HUDEP-2 (cell line): ENCODE measurements at regions not wholly inside any gene's neighbourhood (a gene's known extent, or its start where the extent isn't known, plus 50 kb on each side); places are given as distances from the start of the nearest gene placed in this dataset.
"Not testable (repeated sequence)": the region's sequence is repeated elsewhere in the genome, so short reads cannot be mapped to it uniquely, and the experiment has no call there.

Experiments used
- DNase-seq, 76 experiments: peaks; one replicate each; lab custom pipeline; 2025; ENCODE audit not compliant: unreplicated experiment in 76 of 76; lab: John Stamatoyannopoulos, UW

DNA sequence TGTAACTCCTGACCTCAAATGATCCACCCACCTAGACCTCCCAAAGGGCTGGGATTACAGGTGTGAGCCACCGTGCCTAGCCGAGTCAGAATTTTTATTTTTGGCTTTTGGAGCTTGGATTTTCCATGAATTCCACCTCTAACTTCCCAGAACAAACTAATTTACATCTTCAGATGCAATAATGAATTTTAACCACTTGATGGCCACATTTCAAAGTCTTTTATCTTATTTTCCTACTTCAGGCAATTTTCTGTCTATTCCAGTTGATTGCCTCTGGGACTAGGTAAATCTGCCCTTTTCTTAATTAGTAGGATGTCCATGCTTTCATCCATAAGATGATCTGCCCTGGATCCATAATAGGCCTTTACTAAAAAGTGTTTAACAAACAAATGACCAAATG is 156.4 kb upstream of the ANKFN1 start:
- no peak for DNase-seq

DNA sequence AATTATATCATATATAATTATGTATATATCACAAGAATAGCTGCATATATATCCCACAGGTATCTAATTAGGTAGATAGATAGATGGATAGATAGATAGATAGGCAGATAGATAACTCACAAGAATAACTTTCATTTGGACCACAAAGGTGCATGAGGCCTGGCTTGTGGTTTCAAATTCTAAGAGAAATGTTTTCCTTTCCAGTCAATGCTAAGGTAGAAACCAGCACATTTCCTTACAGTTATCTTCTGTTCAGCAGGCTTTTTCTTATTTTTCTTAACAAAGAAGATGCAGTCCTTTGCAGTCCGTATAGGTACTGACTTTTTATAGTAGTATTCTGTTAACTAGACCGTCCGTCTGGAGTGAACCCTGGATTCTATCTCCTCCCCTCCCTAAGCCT is 152.9 kb upstream of the ANKFN1 start:
- DNase-seq, result no peak

DNA sequence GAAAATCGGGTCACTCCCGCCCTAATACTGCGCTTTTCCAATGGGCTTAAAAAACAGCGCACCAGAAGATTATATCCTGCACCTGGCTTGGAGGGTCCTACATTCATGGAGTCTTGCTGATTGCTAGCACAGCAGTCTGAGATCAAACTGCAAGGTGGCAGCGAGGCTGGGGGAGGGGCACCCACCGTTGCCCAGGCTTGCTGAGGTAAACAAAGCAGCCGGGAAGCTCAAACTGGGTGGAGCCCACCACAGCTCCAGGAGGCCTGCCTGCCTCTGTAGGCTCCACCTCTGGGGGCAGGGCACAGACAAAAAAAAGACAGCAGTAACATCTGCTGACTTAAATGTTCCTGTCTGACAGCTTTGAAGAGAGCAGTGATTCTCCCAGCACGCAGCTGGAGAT is 150.6 kb upstream of the ANKFN1 start:
- DNase-seq, result not testable (repeated sequence)

DNA sequence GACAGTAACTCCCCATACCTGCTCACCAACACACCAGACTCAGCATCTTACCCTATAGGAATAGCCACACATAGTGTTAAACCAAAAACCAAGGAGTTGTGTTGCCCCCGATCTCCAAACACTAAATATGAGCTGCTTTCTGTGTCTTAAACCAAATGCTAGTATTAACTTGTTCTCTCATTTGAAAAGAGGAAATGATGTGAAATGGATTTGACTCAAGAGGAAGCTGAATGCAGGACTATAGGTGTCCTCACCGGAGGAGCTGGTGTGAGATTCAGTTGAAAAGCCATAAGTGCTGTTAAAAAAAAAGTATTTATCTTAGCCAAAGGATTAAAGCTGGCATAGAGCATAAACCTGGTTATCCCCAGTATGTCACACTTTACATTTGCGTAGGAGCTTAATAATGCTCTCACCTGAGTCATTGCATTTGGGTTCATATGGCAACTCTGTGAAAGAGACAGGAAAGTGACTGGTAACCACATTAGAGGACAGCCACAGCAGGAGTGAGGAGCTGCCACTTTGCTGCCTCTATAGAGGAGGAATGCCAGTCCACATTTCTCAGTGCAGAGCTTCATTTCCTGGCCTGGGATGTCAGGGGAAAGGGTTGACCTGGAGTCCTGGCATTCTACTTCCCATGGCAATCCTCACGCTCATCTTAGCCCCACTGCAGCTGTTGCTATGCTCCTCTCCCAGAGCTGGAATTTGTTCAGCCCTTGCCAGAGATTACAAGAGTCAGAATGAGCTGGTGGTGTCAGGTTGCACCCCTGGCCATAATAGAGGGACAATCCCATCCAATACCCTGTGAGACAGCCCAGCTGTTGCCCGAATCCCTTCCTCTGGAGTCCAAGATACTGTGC is 143.3 kb upstream of the ANKFN1 start:
- no peak for DNase-seq

DNA sequence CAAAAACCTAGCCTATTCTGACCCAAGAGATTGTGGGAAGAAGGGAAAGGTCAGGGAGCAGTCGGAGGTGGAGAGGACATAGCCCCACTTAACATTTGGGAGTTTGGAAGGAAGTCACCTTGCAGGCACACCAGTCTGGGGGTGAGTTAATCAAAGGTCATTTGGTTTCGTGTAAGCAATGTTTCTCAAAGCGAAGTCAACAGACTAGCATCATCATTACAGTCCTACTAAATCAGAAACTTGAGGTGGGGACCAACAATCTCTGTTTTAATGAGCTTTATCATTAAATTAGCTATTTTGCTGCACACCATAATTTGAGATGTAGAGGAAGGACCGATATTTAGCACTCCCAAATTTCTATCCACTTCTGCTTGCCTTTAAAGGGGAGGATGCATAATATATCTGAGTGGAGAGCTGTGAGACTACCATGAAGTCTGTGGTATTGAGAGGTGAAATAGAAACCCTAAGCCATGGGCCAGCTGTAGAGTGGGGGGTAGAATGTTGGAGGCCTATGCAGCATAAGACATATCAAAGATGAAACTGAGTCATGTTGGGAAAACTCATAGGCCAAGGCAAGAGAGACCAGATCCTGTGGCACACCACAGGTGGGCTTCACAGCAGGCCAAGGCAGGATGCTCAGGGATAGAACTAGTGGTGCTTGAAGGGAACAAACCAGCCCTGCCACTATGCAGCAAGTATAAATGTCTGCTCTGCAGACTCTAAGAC is 141.7 kb upstream of the ANKFN1 start:
- DNase-seq, result no peak

DNA sequence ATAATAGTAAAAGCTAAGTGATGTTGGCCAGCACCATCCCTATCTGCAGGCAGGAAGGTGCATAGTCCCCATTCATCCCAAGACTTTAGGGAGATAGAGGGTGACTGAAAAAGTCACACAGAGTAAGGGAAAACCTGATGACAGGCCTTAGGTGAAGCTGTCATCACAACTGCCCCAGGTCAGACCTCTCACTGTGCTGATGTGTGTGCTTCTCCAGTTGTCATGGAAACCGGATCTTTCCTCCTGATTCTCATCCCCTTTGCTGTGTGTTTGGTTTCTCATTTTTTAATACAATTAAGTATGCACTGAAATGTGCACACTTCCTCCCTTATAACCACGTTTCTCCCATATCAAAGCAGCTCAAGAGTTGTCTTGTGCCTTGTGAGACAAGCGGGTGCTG is 135.1 kb upstream of the ANKFN1 start:
- DNase-seq, result no peak

DNA sequence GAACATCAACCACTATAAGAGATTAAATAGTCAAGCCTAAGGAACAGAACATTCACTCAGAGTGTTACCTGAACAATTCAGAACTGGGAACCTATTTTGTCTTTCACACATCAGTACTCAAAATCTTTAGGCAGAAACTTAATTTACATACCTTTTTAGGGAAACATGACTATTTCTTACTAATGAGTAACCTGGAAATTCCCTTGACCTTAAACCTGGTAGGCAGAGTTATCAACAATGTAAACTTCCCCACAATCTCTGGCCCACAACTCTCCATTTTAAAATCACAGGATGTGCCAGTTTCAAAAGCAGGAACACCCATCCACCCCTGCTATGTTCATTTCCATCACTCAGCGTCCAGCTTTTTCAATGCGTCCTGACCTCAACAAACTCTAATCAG is 132.9 kb upstream of the ANKFN1 start:
- DNase-seq, result no peak

DNA sequence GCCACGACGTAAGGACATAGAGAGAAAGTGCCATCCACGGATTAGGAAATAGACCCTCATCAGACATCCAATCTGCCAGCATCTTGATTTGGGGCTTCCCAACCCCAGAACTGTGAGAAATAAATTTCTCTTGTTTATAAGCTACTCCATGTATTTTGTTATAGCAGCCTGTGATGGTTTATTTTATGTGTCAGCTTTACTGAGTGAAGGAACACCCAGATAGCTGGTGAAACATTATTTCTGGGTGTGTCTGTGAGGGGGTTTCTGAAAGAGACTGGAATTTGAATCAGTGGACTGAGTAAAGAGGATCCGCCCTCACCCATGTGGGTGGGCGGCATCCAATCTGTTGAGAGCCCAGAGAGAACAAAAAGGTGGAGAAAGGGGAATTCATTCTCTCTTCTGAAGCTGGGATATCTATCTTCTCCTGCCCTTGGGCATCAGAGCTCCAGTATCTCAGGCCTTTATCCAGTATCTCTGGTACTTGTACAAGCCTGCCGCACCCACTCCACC is 131.5 kb upstream of the ANKFN1 start:
- DNase-seq, result no peak

DNA sequence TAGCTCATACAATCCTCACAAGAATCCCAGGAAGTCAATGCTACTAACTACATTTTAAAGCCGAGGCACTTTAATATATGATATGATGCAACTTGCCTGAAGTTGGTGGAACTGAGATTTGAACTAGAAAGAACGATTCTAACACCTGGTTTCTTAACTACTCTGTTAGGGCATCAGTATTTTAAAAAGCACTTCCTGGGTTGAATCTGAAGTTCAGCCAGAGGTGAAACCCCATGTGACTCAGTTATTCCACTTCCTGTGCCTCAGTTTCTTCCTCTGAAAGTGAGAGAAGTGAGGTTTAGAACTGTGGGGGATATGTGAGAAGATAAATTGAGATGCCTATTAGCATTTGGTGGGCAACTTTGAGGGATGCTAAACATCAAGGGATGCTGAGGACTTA is 129.4 kb upstream of the ANKFN1 start:
- DNase-seq, result no peak

DNA sequence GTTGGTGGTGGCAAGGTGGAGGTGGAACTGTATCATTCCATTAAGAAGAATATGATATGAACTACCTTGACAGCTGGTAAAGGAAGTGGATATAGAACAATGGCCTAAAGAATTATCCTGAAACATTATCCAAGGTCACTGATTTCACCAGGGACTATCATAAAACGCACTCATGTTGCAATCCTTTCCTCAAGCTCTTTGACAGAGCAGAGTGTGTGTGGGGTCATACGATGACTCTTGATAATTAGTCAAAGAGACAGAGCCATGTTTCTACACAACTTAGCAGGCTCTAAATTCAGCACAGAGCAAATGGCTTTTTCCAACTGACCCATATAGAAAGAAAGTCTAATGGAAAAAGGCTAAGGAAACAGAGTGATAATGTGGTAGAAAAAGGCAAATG is 126.4 kb upstream of the ANKFN1 start:
- DNase-seq, result no peak

DNA sequence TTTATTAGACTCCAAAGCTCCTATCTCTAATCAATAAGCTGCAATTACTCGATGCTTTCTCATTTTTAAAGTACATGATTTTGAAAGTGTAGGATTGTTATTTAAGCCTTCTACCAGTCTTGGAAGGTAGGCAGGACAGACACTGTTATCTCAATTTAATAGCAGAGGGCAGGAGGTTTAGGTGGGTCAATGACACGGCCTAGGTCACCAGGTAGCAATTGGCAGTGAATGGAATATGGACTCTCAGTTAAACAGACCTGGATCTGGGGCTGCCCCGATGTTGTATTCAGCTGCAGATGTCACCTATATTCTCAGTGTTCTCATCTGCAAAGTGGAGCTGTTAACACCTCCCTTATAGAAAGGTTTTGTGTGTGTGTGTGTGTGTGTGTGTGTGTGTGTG is 124.4 kb upstream of the ANKFN1 start:
- no peak for DNase-seq

DNA sequence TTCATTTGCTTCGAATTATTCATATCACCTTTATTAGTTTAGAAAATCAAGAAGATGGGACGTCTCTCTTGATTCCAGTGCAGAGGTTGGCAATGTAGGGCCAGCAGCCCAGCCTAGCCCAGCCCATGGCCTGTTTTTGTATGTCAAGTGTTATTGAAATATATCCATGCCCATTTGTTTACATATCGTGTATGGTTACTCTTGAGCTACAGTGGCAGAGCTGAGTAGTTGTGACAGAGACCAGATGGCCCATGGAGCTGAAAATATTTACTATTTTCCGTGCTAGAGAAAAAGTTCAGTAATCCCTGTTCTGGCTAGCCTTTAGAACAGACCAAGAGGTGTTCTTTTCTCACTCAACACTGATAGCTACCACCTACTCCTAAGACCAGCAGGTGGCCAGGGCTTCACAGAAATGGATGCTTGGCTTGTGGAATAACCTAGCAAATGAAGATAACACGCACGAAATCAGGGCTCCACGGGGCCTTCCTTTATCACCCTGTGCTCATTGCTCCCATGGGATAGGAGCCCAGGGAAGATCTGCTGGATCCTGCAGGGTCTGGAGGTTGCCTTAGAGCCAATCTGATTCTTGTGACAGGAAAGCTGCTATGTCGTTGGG is 123.2 kb upstream of the ANKFN1 start:
- no peak for DNase-seq

DNA sequence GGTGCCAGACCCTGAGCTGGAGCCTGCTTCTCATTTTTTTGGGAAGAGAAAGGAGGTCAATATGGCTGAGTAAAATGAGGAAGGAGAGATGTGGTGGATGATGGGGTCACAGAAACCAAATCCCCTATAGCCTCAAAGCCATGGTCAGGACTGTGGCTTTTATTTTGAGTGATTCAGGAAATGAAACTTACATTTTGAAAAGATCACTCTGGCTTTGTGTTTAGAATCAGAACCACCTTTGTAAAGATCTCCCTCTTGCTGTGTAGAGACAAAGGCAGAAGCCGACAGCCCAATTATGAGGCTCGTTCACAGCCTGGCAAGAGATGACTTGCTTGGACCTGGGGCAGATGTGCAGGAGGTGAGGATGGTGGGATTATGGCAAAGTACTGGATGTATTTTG is 121.6 kb upstream of the ANKFN1 start:
- no peak for DNase-seq

DNA sequence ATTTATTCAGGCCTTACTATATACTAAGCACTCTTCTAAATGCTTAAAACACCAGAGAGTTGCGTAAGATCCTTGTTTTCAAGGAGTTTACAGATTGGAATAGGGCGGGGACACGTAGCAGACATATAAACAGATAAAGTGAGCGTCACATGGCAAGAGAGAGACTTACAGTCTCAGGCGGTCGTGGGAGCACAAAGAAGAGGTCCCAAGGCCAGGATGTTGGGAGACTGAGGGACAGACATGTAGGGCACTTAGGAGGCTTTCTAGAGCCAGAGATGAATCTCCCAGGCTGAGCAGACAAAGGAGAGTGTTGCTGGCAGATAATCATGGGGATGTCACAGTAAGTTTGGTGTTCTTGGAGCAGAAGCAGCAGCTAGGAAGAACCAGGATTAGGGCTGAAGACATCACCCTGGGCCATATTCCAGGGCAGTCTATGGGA is 119.1 kb upstream of the ANKFN1 start:
- DNase-seq, result no peak

DNA sequence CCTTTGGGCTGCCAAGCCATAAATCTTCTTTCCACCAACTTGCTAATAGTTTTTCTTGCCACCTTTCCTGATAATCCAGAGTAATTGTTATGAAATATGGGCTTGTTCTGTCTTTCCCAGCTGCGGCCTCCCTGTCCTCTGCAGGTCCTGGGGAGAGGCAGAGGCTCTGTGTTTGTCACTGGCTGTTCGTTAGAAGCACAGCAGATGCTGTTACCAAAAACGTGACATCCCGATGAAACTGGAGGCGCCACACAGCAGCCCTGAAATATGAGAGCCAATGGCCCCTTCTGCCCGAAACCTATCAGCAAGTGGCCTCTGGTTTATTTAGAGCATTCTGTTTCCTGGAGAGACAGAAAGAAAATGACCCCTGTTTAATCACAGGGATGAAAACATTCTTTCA is 115.1 kb upstream of the ANKFN1 start:
- no peak for DNase-seq

DNA sequence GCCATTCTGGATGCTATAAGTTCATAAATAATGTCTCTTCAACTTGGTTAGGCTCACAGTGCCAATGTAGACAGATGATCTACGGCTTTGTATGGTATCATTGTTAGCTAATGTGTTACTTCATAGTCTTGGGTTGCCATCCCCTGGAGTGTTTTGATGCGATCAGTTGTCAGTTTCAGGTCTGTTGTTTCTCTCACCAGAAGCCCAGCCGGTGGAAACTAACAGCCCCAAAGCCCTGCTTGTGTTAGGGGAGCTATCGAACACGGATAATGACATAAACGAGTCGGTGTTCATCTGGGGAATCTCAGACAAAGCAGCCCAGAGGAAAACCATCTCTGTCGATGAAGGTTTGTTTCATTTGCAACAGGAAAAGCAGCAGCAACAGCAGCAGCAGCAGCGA is 107.4 kb upstream of the ANKFN1 start:
- DNase-seq, result no peak

DNA sequence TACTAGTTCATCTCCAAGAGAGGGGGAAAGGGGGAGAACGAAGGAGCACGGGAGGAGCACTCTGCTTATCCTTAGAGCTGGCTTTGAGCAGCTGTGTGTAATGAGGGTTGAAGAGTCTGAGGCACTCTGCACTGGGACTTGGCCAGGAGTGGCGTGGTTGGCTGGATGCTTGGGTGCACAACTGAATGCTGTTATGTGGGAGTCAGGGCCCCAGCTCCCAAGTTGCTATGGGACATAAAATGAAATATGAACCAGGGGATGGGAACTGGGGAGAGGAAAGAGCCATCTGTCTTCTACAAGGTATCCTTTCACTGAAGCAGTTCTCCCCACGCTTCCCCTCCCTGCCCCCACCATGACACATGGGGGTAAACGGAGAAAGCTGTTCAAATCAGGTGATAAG is 105.9 kb upstream of the ANKFN1 start:
- no peak for DNase-seq

DNA sequence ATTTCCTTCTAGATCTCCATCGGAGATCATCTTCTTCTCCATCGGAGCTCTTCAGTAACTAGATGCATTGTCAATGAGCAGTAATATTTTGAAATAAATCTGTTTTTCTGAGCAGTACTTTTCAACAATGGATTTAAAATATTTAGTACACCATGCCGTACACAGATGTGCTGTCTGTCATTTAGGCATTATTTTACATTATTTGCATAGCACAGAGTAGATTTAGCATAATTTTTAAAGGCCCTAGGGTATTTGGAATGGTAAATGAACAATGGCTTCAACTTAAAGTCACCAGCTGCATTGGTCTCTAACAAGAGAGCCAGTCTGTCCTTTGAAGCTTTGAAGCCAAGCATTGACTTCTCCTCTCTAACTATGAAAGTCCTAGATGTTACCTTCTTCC is 95.4 kb upstream of the ANKFN1 start:
- DNase-seq, result no peak

DNA sequence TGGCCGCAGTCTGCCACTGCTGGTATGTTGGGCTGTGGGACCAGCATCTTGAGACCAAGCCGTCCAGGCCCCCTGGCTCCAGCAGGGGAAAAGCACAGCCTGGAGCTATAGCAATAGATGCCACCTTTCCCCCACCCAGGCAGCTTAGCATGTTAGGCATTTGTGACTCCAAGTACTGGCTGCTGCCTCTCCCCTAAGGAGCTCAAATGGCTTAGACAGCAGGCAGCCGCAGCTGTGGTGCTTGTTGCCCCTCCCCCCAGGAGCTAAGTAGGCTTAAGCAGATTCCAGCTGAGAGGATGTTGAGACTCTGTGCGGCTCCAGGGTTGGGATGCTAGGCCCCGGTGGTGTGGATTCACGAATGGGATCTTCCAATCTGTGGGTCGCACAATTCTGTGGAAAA is 88.8 kb upstream of the ANKFN1 start:
- DNase-seq, result no peak

DNA sequence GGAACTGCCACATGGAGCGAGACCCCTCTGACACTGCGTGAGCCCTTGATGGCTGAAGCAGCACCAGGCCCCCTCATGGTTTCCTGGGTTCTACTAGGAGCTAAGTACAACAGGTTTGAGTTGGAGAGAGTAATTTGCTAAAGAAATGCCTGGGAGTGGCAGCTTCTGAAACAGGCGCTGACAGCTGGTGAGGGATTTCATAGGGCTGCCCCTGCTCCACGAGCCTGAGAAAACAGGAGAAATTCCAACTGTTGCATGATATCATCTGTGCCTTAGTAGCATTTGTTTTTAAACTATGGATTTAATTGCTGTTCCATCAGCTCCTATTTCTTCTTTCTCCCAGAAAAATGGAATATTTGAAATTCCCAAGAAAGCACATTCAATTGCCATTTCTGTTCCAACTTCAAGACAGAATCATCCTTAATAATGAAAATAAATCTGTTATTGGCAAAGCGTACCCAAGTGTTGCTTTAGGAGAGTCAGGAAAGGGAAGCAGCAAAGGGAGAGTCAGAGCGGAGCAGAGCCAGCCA is 78.8 kb upstream of the ANKFN1 start:
- no peak for DNase-seq

DNA sequence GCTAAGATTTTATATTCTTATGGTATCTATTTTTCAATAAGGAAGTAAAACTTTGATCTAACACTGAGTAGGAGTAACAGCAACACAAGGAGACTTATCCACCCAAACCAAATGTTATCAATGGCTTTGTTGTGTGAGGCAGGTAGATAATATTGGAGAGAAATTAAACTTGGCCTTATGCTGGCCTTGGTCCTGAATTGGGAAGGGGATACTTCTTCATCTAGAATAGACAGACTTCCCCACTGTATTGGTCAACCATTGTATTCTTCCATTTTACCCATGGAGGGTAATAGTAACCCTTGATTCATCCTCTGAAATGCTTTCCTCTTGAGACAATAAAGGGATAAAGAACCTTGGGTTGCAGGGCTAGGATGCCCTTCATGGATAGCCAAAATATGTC is 76.3 kb upstream of the ANKFN1 start:
- no peak for DNase-seq
